Mesenchymal stem cell (in vitro differentiated cells and primary cell): ENCODE measurements at regions not wholly inside any gene's neighbourhood (a gene's known extent, or its start where the extent isn't known, plus 50 kb on each side); places are given as distances from the start of the nearest gene placed in this dataset.

Experiments used
- DNase-seq: peaks from one replicate; pipeline ENCODE4 v3.0.0-alpha.2; 2013
- H2AFZ ChIP-seq: one replicate; pipeline ENCODE4 v1.6.1; 2013; ENCODE audit warnings: low read depth, mild to moderate bottlenecking, control low read depth, inconsistent platforms, low read length, moderate library complexity
- H2AK5ac ChIP-seq: 2 replicates; pipeline ENCODE4 v1.6.1; 2013; ENCODE audit warnings: low read length, moderate library complexity, mild to moderate bottlenecking, inconsistent platforms; ENCODE audit not compliant: severe bottlenecking
- H2BK120ac ChIP-seq: one replicate; pipeline ENCODE4 v1.6.1; 2013; ENCODE audit warnings: low read depth, mild to moderate bottlenecking, inconsistent platforms, low read length, moderate library complexity
- H2BK12ac ChIP-seq, 2 experiments: one replicate each; pipeline ENCODE4 v1.6.1; 2013; ENCODE audit warnings: inconsistent platforms in 2 of 2, low read length in 2 of 2, mild to moderate bottlenecking in 2 of 2, moderate library complexity in 2 of 2, control low read depth in 1 of 2
- H2BK15ac ChIP-seq: one replicate; pipeline ENCODE4 v1.6.1; 2013; ENCODE audit warnings: mild to moderate bottlenecking, low read depth, inconsistent platforms; ENCODE audit not compliant: poor library complexity, severe bottlenecking
- H2BK5ac ChIP-seq: 2 replicates; pipeline ENCODE4 v1.6.1; 2013; ENCODE audit warnings: low read depth, mild to moderate bottlenecking, low read length, control low read depth, inconsistent platforms; ENCODE audit not compliant: poor library complexity, severe bottlenecking
- H3K14ac ChIP-seq, 2 experiments: one replicate each; pipeline ENCODE4 v1.6.1; 2013; ENCODE audit warnings: inconsistent platforms in 2 of 2, low read length in 2 of 2, control low read depth in 1 of 2, mild to moderate bottlenecking in 1 of 2, moderate library complexity in 1 of 2
- H3K18ac ChIP-seq, 2 experiments: one replicate each; pipeline ENCODE4 v1.6.1; 2013; ENCODE audit warnings: inconsistent platforms in 2 of 2, low read length in 2 of 2, control low read depth in 1 of 2, low read depth in 1 of 2, mild to moderate bottlenecking in 1 of 2
- H3K23ac ChIP-seq, 2 experiments: one replicate each; pipeline ENCODE4 v1.6.1; 2013; ENCODE audit warnings: inconsistent platforms in 2 of 2, low read length in 2 of 2, mild to moderate bottlenecking in 2 of 2, moderate library complexity in 2 of 2, control low read depth in 1 of 2
- H3K27ac ChIP-seq: 2 replicates; pipeline ENCODE4 v1.5.1; 2013; ENCODE audit warnings: mild to moderate bottlenecking, moderate library complexity, low read length, control low read depth, inconsistent platforms; ENCODE audit not compliant: poor library complexity, severe bottlenecking
- H3K27me3 ChIP-seq, 2 experiments: 2 replicates each; pipeline versions ENCODE4 v1.6.1 to v1.7.0; 2013; ENCODE audit warnings: low read length in 2 of 2, mild to moderate bottlenecking in 2 of 2, moderate library complexity in 2 of 2, control low read depth in 1 of 2, inconsistent platforms in 1 of 2; ENCODE audit not compliant: control insufficient read depth in 1 of 2, insufficient read depth in 1 of 2
- H3K36me3 ChIP-seq, 2 experiments: 2 replicates each; pipeline versions ENCODE4 v1.6.1 to v1.7.0; 2013; ENCODE audit warnings: low read length in 2 of 2, control low read depth in 1 of 2, inconsistent platforms in 1 of 2, low read depth in 1 of 2, mild to moderate bottlenecking in 1 of 2; ENCODE audit not compliant: insufficient read depth in 2 of 2, control insufficient read depth in 1 of 2
- H3K4ac ChIP-seq, 2 experiments: one replicate each; pipeline ENCODE4 v1.6.1; 2013; ENCODE audit warnings: inconsistent platforms in 2 of 2, low read length in 2 of 2, mild to moderate bottlenecking in 2 of 2, moderate library complexity in 2 of 2, control low read depth in 1 of 2, low read depth in 1 of 2
- H3K4me1 ChIP-seq: 2 replicates; pipeline ENCODE4 v1.6.1; 2013; ENCODE audit warnings: low read depth, low read length, control low read depth; ENCODE audit not compliant: control insufficient read depth, insufficient read depth
- H3K4me2 ChIP-seq: 2 replicates; pipeline ENCODE4 v1.6.1; 2013; ENCODE audit warnings: low read length, mild to moderate bottlenecking, inconsistent platforms; ENCODE audit not compliant: poor library complexity, severe bottlenecking
- H3K4me3 ChIP-seq, 2 experiments: 2 replicates each; pipeline versions ENCODE4 v1.5.1 to v1.7.0; 2013; ENCODE audit warnings: low read length in 2 of 2, mild to moderate bottlenecking in 2 of 2, control low read depth in 1 of 2, low read depth in 1 of 2; ENCODE audit not compliant: insufficient read depth in 1 of 2
- H3K79me1 ChIP-seq: replicated peaks from 2 replicates; pipeline ENCODE4 v1.6.1; 2013; ENCODE audit warnings: mild to moderate bottlenecking, control low read depth, low read length, inconsistent platforms; ENCODE audit not compliant: poor library complexity, severe bottlenecking
- H3K9ac ChIP-seq: 2 replicates; pipeline ENCODE4 v1.7.0; 2013; ENCODE audit warnings: mild to moderate bottlenecking, low read length, moderate library complexity
- H3K9me3 ChIP-seq: 2 replicates; pipeline ENCODE4 v1.7.0; 2013; ENCODE audit warnings: mild to moderate bottlenecking, low read length; ENCODE audit not compliant: control insufficient read depth
- H4K8ac ChIP-seq: one replicate; pipeline ENCODE4 v1.6.1; 2013; ENCODE audit warnings: inconsistent platforms, mild to moderate bottlenecking, low read length, moderate library complexity
- H4K91ac ChIP-seq: one replicate; pipeline ENCODE4 v1.6.1; 2013; ENCODE audit warnings: mild to moderate bottlenecking, low read length, inconsistent platforms
- WGBS: methylation state at CpG from one replicate; pipeline ENCODE4 v1.1.7; 2013; ENCODE audit warnings: mixed read lengths; 5-methylcytosine and 5-hydroxymethylcytosine counted together

DNA sequence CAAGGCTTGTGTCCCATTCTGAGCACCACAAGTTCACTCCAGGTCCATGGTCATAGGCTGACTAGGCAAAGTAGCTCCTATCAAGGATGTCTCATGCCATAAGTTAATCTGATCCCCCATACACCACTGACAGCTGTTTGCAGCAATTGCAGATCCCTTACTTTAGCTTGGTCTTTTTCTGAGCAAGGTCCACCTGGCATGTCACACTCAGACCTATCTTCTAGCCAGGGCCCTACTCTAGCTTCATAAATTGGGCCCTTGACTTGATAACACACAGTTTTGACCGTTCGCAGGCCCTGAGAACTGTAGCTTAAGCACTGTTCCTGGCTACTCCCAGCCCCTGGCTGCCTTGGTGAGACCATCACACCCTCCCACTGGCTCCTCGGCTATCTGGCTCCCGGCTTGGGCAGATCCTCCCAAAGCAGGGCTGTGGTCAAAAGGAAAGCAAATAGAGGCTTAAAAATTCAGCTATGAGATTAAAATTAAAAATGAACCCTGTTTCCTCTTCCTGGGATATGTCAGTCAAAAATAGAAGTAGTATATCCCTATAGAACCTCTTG, 427.4 kb downstream of the RAB28 start:
- Histone ChIP-seq H3K4ac (no peak overlapping the region), H2AK5ac (no peak overlapping the region), H3K4me3 (no peak overlapping the region), H2BK5ac (no peak overlapping the region), H2BK120ac (no peak overlapping the region), H3K79me1 (no peaks in the 10 kb centered on the region), H3K36me3 (no peaks in the 10 kb centered on the region), H3K27me3 (no peaks in the 10 kb centered on the region), H4K8ac (no peak overlapping the region), H2BK12ac (no peak overlapping the region), H3K18ac (no peak overlapping the region), H3K4me2 (no peak overlapping the region), H3K14ac (no peak overlapping the region), H3K23ac (no peak overlapping the region), H3K4me1 (no peaks in the 10 kb centered on the region), H4K91ac (no peak overlapping the region), H3K27ac (no peak overlapping the region), H3K9ac (no peak overlapping the region), H3K9me3 (no peaks in the 10 kb centered on the region), H2AFZ (no peak overlapping the region), H2BK15ac (no peak overlapping the region)
- 85% methylated on average over 2 of the region's 4 CpGs for WGBS
- no peak for DNase-seq

DNA sequence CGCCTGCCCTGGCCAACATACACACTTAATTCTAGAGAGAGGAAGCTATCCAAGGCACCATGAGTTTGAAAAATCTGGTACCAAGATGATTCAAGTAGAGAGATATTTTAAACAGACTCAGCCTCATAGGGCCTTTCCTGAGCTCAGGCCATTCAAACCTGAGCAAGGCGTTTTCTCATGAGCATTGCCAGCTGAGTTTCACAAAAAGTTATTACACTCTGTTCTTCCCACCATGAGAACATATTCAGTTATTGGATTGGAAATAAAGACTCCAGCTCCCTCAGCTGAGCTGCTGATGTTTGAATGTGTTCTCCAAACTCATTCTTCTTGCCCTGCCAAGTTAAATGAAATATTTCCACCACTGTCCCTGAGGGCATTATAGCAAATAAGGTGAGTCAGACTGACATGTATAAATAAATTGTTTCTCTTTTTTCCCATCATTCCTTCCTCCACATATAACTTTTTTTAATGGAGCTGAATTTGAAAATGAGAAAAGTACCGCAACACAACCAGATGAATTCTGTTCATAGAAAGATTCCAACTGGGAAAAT, 429.6 kb downstream of the RAB28 start:
- H3K27me3 ChIP-seq, result no peaks in the 10 kb centered on the region
- no peak overlapping the region for H2AFZ ChIP-seq
- no peaks in the 10 kb centered on the region for H3K79me1 ChIP-seq
- H3K9ac ChIP-seq, result no peak overlapping the region
- peaks cover 6% of the 10 kb centered on the region for H3K9me3 ChIP-seq
- H2AK5ac ChIP-seq, result no peak overlapping the region
- WGBS, result 83% methylated on average over 2 of the region's 3 CpGs
- H3K14ac ChIP-seq, result no peak overlapping the region
- H3K4me3 ChIP-seq, result no peak overlapping the region
- H3K4ac ChIP-seq, result no peak overlapping the region
- no peak overlapping the region for H3K27ac ChIP-seq
- no peak overlapping the region for H2BK15ac ChIP-seq
- no peak overlapping the region for H3K23ac ChIP-seq
- no peak overlapping the region for H2BK12ac ChIP-seq
- no peak overlapping the region for H4K91ac ChIP-seq
- no peaks in the 10 kb centered on the region for H3K4me1 ChIP-seq
- H2BK120ac ChIP-seq, result no peak overlapping the region
- H3K18ac ChIP-seq, result no peak overlapping the region
- H3K4me2 ChIP-seq, result no peak overlapping the region
- DNase-seq, result no peak
- H2BK5ac ChIP-seq, result no peak overlapping the region
- H4K8ac ChIP-seq, result no peak overlapping the region
- no peaks in the 10 kb centered on the region for H3K36me3 ChIP-seq

DNA sequence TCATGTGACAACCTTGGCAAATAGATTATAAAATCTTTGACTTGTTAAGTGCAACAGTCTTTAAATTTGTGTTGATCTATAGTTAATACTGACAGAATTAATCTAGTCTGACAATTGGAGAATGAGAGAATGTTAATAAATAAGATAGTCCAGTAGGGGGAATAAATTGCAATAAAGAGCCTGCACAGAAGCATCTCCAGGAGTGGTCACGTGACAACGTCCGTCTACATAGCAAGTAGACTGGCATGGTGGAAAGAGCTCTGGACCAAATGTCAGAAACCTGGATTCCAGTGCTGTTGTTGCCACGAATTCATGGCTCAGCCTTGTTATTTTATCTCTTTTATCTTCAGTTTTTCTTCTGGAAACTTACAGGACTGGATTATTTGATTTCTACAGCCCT, 436.5 kb downstream of the RAB28 start:
- Histone ChIP-seq H3K14ac (no peak overlapping the region), H2AK5ac (no peak overlapping the region), H3K4me3 (no peak overlapping the region), H3K18ac (no peak overlapping the region), H2AFZ (no peak overlapping the region), H4K91ac (no peak overlapping the region), H2BK5ac (no peak overlapping the region), H3K79me1 (no peaks in the 10 kb centered on the region), H3K27me3 (no peaks in the 10 kb centered on the region), H3K9me3 (peaks cover 6% of the 10 kb centered on the region), H3K23ac (no peak overlapping the region), H3K4ac (no peak overlapping the region), H3K27ac (no peak overlapping the region), H2BK15ac (no peak overlapping the region), H3K4me2 (no peak overlapping the region), H3K36me3 (no peaks in the 10 kb centered on the region), H2BK12ac (no peak overlapping the region), H2BK120ac (no peak overlapping the region), H4K8ac (no peak overlapping the region), H3K4me1 (no peaks in the 10 kb centered on the region), H3K9ac (no peak overlapping the region)
- 83% methylated on average over 4 of the region's 4 CpGs for WGBS
- DNase-seq, result no peak

DNA sequence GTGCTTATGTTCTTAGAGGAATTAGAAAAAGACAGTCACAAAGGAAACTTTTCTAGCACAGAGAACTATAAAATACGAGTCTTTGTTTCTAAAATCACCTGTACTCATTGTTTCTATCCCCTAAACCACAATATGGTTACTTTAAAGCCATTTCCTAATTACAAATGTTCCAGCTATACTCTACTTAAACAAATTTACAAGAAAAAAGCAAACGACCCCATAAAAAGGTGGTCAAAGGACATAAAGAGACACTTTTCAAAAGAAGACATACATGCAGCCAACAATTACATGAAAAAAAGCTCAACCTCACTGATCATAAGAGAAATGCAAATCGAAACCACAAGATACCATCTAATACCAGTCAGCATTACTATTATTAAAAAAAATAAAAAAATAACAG, 447.3 kb downstream of the RAB28 start:
- 69% methylated on average over 2 of the region's 3 CpGs for WGBS
- H2AFZ ChIP-seq, result no peak overlapping the region
- no peaks in the 10 kb centered on the region for H3K4me1 ChIP-seq

More for the DNA sequence above, 447.3 kb downstream of the RAB28 start:
- H3K4me3 ChIP-seq, result no peak overlapping the region
- no peak overlapping the region for H3K9ac ChIP-seq
- H3K4ac ChIP-seq, result no peak overlapping the region
- no peak overlapping the region for H2BK12ac ChIP-seq
- H2BK15ac ChIP-seq, result no peak overlapping the region
- no peak overlapping the region for H3K18ac ChIP-seq
- H3K9me3 ChIP-seq, result no peaks in the 10 kb centered on the region
- no peak overlapping the region for H3K4me2 ChIP-seq
- H2BK5ac ChIP-seq, result no peak overlapping the region
- no peaks in the 10 kb centered on the region for H3K27me3 ChIP-seq
- H3K23ac ChIP-seq, result no peak overlapping the region
- H3K14ac ChIP-seq, result no peak overlapping the region
- H4K8ac ChIP-seq, result no peak overlapping the region
- no peak overlapping the region for H4K91ac ChIP-seq
- no peak overlapping the region for H2AK5ac ChIP-seq
- H2BK120ac ChIP-seq, result no peak overlapping the region
- no peak overlapping the region for H3K27ac ChIP-seq
- H3K36me3 ChIP-seq, result no peaks in the 10 kb centered on the region
- DNase-seq, result no peak
- H3K79me1 ChIP-seq, result no peaks in the 10 kb centered on the region
